ENCODE measurements at regions not wholly inside any gene's neighbourhood (a gene's known extent, or its start where the extent isn't known, plus 50 kb on each side); places are given as distances from the start of the nearest gene placed in this dataset.
A peak's percentile ranks its signal among the peaks of the same experiment; 100 is the strongest.

DNA sequence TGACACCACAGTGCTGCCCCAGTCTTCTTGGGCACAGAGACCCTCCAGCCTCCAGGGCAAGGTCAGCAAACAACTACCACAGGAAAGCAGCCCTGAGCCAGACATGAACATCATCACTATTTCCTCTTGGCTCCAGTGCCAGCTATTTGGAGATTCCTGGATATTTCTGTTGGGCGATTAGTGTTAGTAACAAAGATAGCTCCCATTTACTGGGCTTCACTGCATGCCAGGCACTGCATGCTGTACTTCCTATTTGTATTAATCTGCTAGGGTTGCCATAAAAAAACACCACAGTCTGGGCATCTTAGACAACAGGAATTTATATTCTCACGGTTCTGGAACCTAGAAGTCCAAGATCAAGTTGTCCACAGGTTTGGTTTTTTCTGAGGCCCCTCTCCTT, 255.1 kb upstream of the STT3B start:
- Histone ChIP-seq H3K56ac (ENCODE audit: insufficient read length, low read depth, low read length) (no peak overlapping the region), H2AFZ (ENCODE audit: low read length) (no peak overlapping the region), H3K79me2 (ENCODE audit: insufficient read depth, low read length) (no peaks in the 10 kb centered on the region), H3K18ac (ENCODE audit: insufficient read length, low read depth, low read length) (no peak overlapping the region), H3K9ac (ENCODE audit: extremely low read depth, insufficient read length, low read length) (no peak overlapping the region), H3K23me2 (ENCODE audit: insufficient read length, low read depth, low read length, poor library complexity, severe bottlenecking) (no peaks in the 10 kb centered on the region), H3K23ac (ENCODE audit: insufficient read length, low read depth, low read length) (no peak overlapping the region), H3K14ac (ENCODE audit: insufficient read depth, low read length) (no peak overlapping the region; the same call in 1 of the 2 replicates), H3K9me3 (ENCODE audit: control insufficient read depth, low read depth, low read length) (no peaks in the 10 kb centered on the region), H2AK5ac (ENCODE audit: insufficient read length, low read length) (no peak overlapping the region), H3K4me1 (ENCODE audit: insufficient read depth, low read length) (no peaks in the 10 kb centered on the region; the same call in 1 of the 2 replicates), H2BK120ac (ENCODE audit: low read depth, low read length, poor library complexity, severe bottlenecking) (no peak overlapping the region), H2BK15ac (ENCODE audit: low read depth, low read length) (no peak overlapping the region), H3K79me1 (ENCODE audit: insufficient read depth, low read depth, low read length, poor library complexity, severe bottlenecking) (no peaks in the 10 kb centered on the region), H2BK20ac (ENCODE audit: low read depth, low read length, poor library complexity, severe bottlenecking) (no peak overlapping the region), H4K8ac (replicated peaks; ENCODE audit: insufficient read length, low read depth, low read length) (no peak overlapping the region), H2BK12ac (ENCODE audit: insufficient read length, low read depth, low read length) (no peak overlapping the region), H3T11ph (ENCODE audit: low read length) (no peak overlapping the region), H3K4me2 (ENCODE audit: insufficient read depth, insufficient read length, low read length) (no peak overlapping the region), H3K4ac (ENCODE audit: low read depth, low read length) (no peak overlapping the region), H2BK5ac (ENCODE audit: insufficient read length, low read length) (no peak overlapping the region), H3K27me3 (ENCODE audit: insufficient read depth, low read length) (no peaks in the 10 kb centered on the region), H3K27ac (ENCODE audit: insufficient read length, low read depth, low read length) (no peak overlapping the region), H4K91ac (ENCODE audit: insufficient read length, low read depth, low read length) (no peak overlapping the region), H4K5ac (ENCODE audit: insufficient read length, low read depth, low read length) (no peak overlapping the region), H4K20me1 (ENCODE audit: control insufficient read depth, insufficient read depth, insufficient read length) (no peaks in the 10 kb centered on the region)
- Mint-ChIP-seq H3K27me3 (ENCODE audit: low read depth) (no peaks in the 10 kb centered on the region), H3K4me1 (peaks cover 16 to 19% of the 10 kb centered on the region in 2 experiments), H3K36me3 (ENCODE audit: insufficient read depth in 1 of 3, low read depth in 3 of 3) (no peaks in the 10 kb centered on the region), H3K27ac (peak overlapping the region in 1 of 3 experiments; percentile 26; a peak in 1 of 7 replicates), H3K9me3 (no peaks in the 10 kb centered on the region; a peak in 1 of 5 replicates), H3K4me3 (no peak overlapping the region)
- no CpG with 5 or more reads among the region's 2 CpGs for WGBS (ENCODE audit: extremely low coverage, insufficient read length, low lambda C conversion rate)
- no peak for DNase-seq
- TF ChIP-seq, protein P1, sequence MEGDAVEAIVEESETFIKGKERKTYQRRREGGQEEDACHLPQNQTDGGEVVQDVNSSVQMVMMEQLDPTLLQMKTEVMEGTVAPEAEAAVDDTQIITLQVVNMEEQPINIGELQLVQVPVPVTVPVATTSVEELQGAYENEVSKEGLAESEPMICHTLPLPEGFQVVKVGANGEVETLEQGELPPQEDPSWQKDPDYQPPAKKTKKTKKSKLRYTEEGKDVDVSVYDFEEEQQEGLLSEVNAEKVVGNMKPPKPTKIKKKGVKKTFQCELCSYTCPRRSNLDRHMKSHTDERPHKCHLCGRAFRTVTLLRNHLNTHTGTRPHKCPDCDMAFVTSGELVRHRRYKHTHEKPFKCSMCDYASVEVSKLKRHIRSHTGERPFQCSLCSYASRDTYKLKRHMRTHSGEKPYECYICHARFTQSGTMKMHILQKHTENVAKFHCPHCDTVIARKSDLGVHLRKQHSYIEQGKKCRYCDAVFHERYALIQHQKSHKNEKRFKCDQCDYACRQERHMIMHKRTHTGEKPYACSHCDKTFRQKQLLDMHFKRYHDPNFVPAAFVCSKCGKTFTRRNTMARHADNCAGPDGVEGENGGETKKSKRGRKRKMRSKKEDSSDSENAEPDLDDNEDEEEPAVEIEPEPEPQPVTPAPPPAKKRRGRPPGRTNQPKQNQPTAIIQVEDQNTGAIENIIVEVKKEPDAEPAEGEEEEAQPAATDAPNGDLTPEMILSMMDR (conservative IDR thresholded peaks at IDR 0.05), result no peak
